Endometrium (tissue), 2 donors: ENCODE measurements at regions not wholly inside any gene's neighbourhood (a gene's known extent, or its start where the extent isn't known, plus 50 kb on each side); places are given as distances from the start of the nearest gene placed in this dataset.
"Not testable (repeated sequence)": the region's sequence is repeated elsewhere in the genome, so short reads cannot be mapped to it uniquely, and the experiment has no call there.

Experiments used
- FAIRE-seq: peaks from 2 replicates; lab custom pipeline; 2012; peaks lifted over from hg19 to GRCh38; lab: Jason Lieb, UNC
- donor health status: control.
- donor health status: control.

DNA sequence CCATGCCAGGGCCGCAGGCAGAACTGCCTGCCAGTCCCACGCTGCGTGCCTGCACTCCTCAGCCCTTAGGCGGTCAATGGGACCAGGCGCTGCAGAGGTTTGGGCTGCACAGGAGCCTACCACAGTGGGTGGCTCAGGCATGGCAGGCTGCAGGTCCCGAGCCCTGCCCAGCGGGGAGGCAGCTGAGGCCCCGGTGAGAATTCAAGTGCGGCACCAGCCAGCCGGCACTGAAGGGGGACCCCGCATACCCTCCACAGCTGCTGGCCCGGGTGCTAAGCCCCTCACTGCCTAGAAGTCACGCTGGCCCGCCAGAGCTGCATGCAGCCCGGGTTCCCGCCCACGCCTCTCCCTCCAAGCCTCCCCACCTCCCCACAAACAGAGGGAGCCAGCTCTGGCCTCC, 302.5 kb upstream of the UGT8 start:
- no peak for FAIRE-seq

- no peak for FAIRE-seq
Measured at GRCh38 chr4:114302472-114302871, 296.1 kb upstream of the UGT8 start.

DNA sequence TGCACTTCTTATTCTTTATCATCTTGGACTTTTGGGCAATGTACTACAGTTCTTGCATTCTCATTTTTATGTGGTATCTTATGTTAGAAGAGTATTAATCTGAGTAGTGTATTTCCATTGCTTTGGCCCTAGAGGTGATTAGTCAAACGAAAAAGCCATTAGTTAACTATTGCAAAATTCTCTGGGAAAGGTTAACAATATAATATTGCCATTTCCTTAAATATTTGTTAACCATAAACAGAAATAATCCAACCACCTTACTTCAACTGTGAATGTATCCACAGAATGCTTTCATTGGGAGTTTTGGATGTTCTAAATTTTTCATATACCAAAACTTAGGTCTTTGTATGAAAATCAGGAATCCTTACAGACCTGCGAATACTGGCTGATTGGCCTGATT, 294.6 kb upstream of the UGT8 start:
- no peak for FAIRE-seq

DNA sequence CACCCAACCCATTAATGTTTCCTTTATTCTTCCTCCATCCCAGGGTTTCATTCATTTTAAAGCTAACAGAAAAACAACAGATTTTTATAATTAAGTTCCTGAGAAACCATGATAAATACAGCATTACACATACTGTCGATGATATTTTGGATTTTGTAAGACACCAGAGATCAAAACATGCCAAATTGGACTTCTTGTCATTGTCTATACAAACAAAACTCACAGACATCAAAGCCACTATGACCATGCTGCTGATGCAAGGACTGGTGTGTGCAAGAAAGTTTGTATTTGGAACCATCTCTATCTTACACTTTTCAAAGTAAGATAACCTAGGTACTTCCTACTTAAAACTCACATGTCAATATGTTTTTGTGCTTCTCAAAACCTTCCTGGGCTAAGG, 294.0 kb upstream of the UGT8 start:
- FAIRE-seq = no peak

- no peak for FAIRE-seq
Measured at GRCh38 chr4:114306946-114307345, 291.7 kb upstream of the UGT8 start.

DNA sequence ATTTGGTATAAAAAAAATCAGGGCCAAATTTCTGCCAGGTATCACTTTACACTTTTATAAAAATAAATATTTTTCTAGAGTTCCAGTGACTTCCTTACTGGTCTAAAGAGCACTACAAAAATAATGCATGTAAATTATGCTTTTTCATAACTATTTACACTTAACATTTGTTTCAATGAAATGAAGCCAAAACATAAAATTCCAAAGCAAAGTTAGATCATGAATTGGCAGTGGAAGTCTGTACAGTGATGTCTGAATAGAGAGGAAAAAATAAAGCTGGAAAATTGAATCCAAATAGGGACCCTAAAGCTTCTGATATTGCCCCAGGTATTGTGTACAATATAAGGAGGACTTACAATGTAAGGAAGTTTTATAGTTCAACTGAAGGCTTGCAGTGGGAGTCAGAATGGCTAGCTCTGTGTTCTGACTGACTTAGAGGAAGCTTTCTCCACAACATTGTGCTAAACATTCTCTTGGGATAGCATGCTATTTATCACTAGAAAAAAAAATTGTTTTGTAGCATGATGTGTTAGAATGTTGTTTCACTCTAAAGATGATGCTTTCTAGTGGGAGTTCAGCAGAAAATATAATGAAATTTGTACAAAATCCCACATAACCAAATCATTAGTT, 288.2 kb upstream of the UGT8 start:
- peak; percentile 23 for FAIRE-seq

DNA sequence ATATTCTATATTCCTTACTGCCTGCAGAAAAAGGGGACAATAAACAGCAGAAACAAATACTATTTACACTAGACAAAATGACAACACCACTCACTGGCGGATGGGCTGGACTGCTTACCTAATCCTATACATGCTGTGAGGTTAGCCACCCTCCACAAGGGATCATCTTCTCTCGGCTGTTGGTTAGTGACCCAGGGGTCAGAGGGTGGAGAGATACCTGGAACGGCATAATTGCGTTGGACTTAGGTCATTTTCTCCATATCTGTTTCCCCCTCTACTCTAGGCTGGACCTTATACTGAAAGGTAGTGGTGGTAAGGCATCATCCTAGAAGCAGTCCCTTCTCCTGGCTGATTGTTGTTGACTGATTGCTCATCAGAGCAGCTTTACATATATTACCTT, 286.8 kb upstream of the UGT8 start:
- no peak for FAIRE-seq

DNA sequence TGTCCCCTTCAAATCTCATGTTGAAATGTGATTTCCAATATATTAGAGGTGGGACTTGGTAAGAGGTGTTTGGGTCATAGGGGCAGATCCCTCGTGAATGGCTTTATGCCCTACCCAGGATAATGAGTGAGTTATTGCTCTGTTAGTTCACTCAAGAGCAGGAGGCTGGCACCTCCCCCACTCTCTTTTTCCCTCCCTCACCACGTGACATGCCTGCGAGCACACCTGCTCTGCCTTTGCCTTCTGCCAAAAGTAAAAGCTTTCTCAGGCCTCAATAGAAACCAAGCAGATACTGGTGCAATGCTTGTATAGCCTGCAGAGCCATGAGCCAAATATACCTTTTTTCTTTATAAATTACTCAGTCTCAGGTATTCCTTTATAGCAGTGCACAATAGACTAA, 286.3 kb upstream of the UGT8 start:
- FAIRE-seq = no peak

GRCh38 chr4:114316789-114317188, 281.8 kb upstream of the UGT8 start:
- no peak for FAIRE-seq

GRCh38 chr4:114317564-114317963, 281.0 kb upstream of the UGT8 start:
- FAIRE-seq = no peak

DNA sequence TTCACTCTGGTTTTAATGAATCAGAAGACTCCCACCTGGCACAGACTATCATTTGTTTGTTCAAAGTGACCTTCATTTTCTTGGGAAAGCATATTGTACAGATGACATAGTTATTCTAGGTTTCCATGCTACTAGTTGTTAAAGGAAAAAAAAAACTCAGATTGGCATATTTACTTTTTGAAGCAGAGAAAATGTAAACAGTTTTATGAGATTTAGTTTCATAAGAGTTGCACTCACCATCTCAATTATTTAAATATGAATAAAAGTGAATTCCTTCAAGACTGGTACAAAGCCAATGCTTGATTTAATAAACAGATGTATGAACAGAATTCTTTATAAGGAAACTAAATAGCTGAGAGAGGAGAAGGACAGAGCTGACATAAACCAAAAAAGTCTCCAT, 280.3 kb upstream of the UGT8 start:
- FAIRE-seq = peak; percentile 88

- FAIRE-seq = no peak
Measured at GRCh38 chr4:114320126-114320525, 278.5 kb upstream of the UGT8 start.

GRCh38 chr4:114321366-114321765, 277.2 kb upstream of the UGT8 start:
- no peak for FAIRE-seq

- no peak for FAIRE-seq
Measured at GRCh38 chr4:114323841-114324240, 274.8 kb upstream of the UGT8 start.

- FAIRE-seq = peak; percentile 96
Measured at GRCh38 chr4:114326358-114326757, 272.2 kb upstream of the UGT8 start.

DNA sequence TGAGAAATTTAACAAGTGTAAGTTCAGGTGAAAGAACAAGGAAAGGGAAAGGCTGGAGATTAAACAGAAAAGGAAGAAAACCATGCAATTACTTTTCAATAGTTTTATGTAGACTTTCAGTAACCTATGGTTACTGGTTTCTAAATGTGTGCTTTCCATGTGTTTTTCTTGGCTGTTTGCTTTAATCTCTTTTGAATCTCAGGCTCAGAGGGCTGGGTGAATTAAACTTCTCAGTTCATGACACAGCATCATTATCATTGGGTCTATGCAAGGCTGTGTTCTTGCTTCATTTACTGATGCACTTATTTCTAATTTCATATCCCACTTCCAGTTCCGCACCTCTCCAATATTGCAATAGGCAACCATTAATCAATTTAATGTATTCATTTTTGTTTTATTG, 266.5 kb upstream of the UGT8 start:
- no peak for FAIRE-seq

DNA sequence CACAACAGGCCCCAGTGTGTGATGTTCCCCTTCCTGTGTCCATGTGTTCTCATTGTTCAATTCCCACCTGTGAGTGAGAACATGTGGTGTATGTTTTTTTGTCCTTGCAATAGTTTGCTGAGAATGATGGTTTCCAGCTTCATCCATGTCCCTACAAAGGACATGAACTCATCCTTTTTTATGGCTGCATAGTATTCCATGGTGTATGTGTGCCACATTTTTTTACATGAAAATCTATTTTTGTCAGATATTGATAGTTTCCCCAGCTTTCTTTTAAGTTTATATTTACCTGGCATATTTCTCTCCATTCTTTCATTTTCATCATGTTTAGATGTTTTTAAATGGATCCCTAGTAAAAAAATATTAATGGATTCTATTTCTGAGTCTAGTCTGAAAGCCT, 264.2 kb upstream of the UGT8 start:
- not testable (repeated sequence) for FAIRE-seq

DNA sequence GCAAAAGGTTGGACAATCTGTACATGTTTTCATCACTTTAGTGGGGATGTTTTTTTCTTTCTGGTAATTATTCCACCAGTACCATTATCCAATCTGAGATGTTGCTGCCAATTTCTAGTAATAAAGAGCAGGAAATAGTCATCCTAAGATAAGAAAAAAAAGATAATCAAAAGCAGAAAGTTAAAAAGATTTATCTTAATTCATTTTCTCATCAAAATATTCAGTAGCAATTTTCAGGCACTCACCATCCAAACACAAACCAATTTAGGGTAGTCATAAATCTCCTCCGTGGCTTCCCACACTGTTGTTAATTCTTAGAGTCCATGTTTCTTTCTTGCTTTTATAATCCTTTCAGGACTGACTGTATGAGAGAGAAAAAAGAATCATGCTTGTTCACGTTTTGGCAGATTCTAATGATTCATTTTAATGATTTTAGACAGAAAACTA, 263.7 kb upstream of the UGT8 start:
- FAIRE-seq = peak; percentile 96

DNA sequence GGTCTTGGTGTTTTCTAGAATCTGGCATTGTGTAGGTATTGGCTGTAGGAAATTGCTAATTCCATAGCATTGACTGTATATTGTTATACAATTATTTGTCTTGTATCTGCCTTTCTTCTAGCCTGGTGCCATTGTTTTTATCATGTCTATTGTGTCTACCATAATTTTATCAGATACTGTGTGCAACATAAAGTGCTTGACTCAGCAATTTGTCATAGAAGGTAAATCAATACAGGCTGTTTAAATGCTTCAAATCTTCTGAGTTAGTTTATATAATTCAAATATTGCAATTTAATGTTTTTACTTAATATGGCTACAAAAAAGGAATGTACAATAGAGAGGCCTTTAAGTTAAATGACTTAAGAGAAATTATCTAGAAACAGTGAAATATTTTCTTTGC, 263.3 kb upstream of the UGT8 start:
- no peak for FAIRE-seq

GRCh38 chr4:114343015-114343414, 255.6 kb upstream of the UGT8 start:
- FAIRE-seq = no peak

GRCh38 chr4:114349543-114350175, 248.9 kb upstream of the UGT8 start:
- FAIRE-seq = no peak

DNA sequence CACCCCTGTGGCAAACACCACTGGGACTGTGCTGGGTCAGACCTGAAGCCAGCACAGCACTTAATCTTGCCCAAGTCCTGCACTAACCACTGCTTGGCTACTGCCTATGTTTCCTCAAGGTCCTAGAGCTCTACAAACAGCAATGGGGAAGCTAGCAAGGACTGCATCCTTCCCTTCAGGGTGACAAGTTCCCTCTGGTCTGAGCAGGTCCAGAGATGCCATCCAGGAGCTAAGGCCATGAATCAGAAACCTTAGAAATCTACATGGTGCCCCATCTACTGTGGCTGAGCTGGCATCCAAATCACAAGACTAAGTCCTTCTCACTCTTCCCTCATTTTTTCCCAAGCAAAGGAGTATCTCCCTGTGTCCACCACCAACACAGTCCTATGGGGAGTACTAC, 239.7 kb upstream of the UGT8 start:
- no peak for FAIRE-seq

- FAIRE-seq = no peak
Measured at GRCh38 chr4:114361249-114361648, 237.4 kb upstream of the UGT8 start.

DNA sequence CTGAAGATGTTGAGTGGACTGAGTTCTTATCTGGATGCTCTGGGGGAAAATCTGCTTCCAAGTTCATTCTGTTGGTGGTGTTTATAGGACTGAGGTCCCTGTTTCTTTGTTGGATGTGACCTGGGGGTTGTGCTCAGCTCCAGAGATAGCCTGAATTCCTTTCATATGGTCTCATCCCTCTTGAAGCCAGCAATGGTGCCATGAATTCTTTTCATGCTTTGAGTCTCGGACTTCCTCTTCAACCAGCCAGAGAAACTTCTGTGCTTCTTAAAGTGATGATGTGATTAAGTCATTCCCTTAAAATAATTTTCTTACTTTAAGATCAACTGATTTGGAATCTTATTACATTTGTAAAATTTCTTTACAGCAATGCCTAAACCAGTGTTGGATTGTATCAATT, 233.8 kb upstream of the UGT8 start:
- FAIRE-seq = no peak
